Brain pericyte (primary cell): ENCODE measurements at regions not wholly inside any gene's neighbourhood (a gene's known extent, or its start where the extent isn't known, plus 50 kb on each side); places are given as distances from the start of the nearest gene placed in this dataset.

ENCODE experiments used
- DNase-seq: peaks from one replicate; pipeline ENCODE4 v3.0.0-alpha.2; 2012; ENCODE audit warnings: low read depth, low spot score

DNA sequence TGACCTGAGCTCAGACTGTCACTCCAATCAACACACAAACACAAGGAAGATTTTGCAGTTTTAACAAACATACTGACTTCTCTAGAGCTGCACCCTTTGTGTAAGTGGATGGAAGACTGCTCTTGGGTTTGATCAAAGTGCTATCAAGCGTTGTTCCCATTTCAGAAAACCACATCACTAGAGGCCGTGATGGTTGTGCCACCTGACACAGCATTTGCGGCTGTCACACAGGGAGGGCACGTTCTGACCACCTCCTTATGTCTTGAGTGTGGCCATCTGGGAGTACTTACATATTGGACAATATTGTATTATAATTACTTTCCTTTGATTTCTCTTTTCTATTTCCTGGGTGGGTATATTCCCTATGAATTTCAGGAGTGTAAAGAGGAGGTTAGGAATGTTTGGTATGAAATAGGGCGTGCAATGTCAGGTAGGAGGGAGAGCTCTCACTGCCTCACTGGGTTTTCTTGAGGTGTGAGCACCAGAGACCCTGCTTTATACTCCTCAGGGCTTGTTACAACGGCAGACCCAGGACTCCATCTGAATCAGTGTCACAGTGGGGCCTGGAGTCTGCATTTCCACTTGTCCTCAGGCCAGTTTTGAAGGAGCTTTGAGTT lies 74.3 kb downstream of the SYNE3 start:
- no peak for DNase-seq

DNA sequence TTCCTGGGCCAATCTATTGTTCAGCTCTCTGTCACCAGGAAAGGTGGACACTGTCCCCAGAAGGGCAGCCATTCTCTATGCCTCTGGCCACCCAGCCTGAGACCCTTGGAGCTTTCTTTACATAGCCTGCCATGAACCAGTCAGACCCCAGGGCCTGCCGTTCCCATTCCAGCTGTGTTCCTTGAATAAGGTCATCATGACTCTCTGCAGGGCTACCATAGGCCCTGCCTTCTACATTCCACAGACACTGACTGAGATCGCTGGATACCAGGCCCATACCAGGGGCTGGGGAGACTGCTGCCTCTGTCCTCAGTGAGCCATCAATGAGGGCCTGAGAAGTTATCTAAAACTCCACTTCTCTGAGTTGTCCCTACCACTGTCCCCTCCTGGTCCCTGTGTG lies 75.5 kb downstream of the SYNE3 start:
- no peak for DNase-seq

DNA sequence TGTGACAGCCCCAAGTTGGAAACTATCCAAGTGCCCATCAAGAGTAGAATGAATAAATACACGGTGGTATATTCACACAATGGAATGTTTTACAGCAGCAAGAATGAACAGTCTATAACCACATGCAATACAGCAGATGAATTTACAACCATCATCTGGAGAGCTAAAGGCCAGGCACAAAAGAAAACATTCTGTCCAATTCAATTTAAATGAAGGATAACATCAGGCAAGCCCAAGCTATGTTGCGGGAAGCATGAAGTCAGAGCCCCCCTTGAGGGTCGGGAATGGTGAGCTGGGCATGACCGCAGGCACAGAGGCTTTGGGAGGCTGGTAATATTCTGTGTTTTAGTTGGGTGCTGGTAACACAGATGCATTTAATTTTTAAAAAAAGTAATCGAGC lies 76.0 kb downstream of the SYNE3 start:
- no peak for DNase-seq

DNA sequence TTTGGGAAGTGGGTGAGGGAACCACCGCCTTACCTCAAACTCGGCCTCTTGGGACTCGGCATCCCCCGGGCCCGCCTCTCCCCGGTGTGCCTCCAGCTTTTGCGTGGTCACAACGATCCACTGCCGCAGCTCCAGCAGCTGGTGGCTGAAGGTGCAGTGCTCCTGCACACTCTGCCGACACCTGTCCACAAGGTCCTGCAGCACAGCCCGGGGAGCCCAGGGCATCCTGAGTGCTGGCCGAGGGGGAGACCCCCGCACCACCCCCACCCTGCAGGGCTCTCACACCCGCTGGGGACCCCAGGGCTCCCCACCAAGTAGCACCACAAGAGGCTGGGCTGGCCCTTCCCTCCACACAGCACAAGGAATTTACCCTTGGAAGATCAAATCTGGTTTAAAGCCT lies 76.6 kb downstream of the SYNE3 start:
- no peak for DNase-seq

DNA sequence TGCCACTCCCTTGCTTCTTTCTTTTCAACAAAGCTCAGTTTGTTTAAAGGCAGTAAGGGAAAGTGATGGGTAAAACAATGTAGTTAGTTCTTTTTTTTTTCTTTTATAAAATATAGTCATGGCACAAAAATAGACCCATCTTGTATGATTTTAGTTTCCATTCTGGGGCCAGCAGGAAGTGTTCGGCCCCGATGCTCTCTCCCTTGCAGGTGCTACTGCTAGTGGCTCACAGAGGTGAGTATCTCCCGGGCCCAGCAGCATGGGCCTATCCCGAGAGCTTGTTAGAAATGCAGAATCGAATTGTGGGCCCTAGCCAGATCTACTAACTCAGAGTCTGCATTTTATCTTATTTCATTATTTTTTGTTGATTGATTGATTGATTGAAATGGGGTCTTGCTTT lies 78.7 kb downstream of the SYNE3 start:
- no peak for DNase-seq

DNA sequence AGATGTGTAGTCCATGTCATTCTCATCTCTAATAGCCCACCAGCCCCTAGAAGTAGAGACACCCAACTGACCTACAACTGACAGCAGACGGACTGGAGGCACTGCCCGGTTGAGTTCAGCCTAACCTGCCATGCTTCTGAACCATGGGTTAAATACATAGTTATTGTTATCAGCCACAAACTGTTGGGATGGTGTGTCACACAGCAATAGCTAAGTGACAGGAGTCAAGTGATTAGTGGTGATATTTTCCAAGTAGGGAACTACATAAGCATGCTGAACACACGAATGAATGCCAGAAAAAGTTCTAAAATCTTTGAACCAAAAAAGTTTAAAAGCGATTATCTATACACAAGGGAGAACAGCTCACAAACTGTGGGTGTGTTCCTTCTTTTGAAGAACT lies 80.1 kb downstream of the SYNE3 start:
- no peak for DNase-seq

DNA sequence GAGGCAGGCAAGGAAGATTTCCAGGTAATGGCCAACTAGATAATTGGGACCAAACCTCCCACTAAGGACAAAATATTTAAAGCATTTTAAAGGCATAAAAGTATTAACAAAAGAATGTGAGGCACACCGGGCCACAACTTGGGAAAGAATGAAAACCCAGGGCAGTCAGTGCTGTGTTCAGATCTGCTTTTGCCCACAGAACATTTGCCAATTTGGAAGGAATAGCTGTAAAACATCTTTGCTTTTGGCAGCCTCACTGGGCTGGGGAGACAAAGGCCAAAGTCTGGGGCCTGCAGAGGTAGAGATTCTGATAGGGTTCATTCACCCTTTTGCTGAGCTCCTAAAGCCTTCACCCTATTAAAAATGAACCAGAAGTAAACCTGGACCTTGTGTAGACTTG lies 82.3 kb downstream of the SYNE3 start:
- DNase-seq = no peak

DNA sequence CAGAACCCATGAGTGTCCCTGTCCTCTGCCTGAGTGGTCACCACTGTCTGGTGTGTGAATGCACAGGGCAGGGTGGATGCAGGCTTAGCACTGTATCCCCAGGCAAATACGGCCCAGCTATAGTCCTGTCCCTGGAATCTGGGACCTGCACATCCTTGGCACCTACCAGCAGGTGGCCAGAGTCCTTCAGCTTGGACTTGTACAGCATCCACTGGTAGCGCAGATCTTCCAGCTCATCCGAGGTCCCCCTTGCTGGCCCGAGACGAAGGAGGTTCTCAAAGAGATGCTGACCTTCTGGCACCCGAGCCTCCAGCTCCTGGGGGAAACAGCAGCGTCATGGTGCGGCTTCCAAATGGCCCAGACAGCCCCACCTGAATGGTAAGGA lies 83.4 kb downstream of the SYNE3 start:
- DNase-seq = no peak

DNA sequence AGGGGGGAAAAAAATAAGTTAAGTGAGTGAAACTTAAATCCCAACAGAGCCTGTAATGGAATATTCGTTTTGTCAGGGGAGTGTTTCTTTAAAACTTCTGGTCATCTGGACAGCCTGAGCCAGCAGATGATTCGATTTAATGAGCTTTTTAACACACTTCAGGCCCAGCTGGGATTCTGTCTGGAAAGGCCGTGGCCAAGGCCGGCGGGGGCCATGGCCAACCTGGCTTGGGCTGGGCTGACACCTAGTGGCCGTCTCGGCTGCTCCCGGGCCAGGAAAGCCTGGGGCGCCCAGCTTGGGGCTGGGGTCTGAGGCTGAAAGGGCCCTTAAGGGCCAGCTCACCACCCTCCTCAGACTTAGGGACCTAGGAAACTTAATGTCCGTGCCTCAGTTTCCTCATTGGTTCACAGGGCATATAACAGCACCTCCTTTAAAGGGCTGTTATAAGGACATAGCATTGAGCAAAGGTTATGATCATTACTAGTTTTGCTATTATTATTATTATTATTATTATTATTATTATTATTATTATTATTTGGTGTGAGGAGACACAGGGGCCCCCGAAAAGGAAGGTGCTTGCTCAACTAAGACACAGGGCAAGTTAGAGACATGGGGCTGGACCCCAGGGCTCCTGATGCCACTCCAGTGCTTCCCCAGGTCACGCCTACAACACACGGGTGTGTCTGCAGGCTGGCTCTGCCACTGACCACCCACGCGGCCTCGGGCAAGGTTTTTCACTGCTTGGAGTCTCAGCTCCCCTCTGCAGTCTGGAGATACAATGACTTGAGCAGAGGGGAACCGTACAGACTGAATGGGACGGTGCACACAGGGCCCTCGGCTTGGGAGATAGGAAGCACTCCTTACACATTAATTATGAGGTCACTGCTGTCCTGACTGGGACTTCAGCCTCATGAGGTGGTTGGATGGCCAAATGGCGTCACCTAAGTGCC lies 84.0 kb downstream of the SYNE3 start:
- no peak for DNase-seq

DNA sequence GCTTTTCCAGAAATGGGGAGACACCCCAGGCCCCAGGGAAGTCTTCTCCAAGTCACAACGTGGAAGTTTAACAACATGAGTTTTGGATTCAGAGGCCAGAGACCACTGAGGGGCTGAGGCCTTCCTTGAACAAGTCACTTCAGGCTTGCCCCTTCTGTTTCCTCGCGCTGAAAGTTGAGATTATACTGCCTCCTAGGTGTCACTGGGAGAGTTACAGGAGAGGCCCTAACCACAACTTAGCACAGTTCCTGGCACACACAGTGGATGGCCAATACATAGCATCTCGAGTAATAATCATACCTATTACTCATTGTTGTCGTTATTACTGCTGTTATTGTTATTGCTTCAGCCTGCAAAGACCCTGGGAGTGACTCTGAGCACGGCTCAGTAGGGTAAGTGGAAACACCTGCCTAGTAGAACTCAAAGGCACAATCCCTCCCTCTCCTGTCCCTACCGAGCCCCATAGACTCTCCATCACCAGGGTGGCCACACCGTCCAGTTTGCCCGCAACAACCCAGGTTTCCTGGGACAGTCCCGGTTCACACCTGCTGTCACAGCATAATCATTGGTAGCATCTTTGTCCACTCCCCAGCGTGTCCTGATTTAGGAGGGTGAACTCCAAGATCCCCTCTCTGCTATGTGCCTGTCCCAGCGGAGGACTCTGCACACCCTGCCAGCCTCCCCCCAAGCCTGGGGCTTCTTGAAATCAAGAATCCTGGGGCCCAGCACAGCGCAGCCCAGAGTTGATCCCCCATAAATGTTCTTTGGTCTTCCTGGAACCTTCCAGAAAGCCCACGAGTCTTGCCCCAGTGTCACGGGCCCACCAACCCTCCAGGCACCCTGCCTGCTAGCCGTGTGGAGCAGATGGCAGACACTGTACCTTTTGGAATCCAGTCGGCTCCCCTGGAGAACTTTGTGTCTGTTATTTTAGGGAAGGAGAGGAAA lies 85.0 kb downstream of the SYNE3 start:
- no peak for DNase-seq

DNA sequence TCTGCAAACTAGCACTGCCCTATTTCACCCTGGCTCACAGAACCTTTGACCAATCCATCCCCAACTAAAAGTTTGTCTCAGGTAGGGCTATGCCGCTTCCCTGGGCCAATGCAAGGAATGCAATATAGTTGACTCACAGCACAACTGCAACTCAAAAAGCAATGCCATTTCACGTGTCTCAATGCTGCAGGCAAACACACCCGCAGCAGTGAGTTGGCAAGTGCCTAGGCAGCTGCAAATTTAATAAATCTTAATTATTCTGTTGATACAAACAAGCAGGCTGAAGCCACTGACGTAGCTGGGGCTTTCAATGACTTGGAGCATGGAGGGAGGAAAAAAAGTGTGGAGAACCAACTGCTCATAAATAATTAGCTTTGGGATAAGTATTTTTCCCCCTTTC lies 87.9 kb downstream of the SYNE3 start:
- no peak for DNase-seq

DNA sequence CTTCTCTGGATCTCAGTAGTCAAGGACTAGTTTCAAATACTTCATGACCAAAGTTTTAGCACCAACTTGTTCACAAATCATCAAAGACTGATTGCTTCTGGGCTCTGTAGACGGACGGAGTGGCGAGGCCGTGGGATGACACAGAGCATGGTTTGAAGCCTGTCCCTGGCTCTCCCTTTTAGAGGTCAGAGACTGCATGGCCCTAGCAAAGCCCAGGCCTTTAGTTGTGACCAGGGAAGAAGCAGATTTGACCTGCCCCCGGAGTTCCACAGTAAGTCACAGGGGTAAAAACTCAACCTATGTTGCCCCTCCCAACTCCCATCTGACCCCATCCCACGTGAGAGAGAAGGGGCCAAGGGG lies 90.4 kb downstream of the SYNE3 start:
- no peak for DNase-seq

DNA sequence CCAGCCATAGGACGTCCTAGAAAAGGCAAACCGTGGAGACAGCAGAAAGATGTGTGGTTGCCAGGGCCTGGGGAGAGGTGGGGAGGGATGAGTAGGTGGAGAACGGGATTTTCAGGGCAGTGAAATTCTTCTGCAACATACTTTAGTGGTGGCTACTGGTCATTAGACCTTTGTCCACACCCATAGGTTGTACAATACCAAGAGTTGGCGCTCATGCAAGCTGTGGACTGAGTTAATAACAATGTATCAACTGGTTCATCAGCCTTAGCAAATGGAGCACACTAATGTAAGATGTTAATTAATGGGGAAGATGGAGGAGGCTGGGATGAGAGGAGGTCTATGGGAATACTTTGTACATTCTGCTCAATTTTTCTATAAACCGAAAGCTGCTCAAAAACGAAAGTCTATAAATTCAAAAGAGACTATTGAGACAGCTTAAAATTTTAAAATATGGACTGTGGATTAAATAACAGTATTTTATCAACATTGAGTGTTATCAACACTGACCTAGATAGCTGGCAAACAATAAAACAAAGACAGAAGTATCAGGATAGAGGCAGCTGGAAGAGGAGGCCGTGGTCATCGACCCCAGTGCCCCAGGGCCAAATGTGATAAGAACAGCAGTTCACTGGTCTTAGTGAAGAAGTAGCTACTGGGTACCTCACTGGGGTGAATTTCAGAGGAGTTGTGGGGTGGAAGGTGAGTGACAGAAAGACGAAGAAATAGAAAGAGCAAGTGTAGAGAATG lies 90.9 kb downstream of the SYNE3 start:
- no peak for DNase-seq

DNA sequence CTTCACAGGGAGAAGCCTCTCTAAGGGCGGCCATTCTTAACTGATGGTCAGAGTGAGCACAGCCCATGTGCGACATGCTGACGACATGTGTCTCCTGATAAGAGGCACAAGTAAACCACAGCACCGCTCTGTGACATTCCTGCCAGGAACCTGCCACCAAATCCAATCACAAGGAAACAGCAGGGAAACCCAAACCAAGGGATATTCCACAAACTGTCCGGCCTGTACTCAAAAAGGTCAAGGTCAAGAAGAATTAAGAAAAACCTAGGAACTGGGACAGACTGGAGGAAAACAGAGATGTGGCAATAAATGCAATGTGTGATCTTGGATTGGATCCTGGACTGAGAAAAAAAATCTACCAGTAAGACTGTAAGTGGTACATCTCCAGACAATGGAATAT lies 91.9 kb downstream of the SYNE3 start:
- no peak for DNase-seq

DNA sequence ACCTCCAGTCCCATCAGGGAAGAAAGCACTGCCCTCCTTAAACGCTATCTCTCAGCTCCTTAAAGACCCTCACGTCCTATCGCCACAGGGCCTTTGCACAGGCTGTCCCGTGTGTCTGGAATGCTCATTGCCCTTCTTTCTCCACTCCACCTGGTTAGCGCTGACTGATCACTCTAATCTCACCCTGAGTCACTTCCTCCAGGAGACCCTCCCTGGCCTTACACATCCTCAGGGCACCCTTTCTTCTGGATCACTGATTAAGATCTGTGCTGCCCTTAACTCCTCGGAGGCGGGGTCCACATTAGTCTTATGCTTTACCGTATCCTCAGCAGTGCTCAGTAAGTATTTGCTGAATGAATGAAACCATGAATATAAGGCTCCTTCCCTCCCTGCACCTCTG lies 94.7 kb downstream of the SYNE3 start:
- no peak for DNase-seq

DNA sequence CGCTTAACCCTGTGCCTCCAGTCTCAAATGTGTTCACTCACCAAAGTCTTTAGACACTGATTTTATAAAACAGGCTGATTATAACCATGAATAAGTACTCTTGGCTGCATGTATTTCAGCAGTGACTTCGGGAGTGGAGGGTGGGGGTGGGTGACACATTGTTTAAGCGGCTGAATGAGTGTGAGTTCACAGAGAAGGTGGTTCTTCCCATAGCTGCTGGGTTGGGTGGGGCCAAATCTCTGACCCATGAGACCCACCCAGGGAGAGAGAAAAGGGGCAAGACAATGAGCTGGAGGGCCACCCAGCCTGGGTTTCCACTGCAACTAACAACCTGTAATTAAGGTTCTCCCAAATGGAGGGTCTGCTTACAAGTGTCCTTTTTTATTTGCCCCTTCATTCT lies 96.4 kb downstream of the SYNE3 start:
- no peak for DNase-seq

DNA sequence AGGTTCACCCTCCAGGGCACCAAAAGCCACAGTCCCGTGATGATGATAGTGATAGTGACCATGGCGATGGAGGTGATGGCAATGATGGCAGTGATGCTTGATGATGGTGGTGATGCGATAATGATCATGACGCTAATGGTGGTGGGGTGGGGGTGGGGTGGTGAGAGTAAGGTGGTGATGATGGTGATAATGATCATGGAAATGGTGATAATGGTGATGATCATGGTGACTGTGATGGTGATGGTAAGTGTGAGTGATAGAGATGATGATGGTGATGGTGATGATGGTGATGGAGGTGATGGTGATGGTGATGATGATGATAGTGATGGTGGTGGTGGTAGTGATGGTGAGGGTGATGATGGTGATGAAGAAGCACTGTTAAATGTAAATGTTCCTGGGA lies 96.9 kb downstream of the SYNE3 start:
- no peak for DNase-seq

DNA sequence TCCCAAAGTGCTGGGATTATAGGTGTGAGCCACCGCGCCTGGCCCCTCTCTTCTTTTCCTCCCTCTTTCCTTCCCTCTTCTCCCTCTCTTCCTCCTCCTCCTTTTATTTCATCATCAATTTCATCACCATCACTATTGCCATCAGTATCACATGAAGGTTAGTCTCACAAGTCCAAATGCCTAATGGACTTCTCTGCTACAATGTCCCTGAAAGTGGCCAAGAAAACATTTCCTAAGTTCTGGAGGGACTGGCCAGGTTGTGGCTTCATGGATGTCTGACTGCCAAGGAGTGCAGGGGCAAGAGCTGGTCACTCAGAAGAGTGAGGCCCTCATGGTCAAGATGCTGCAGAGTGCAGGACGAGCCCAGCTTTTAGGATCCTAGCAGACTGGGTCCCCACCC lies 97.6 kb downstream of the SYNE3 start:
- no peak for DNase-seq

DNA sequence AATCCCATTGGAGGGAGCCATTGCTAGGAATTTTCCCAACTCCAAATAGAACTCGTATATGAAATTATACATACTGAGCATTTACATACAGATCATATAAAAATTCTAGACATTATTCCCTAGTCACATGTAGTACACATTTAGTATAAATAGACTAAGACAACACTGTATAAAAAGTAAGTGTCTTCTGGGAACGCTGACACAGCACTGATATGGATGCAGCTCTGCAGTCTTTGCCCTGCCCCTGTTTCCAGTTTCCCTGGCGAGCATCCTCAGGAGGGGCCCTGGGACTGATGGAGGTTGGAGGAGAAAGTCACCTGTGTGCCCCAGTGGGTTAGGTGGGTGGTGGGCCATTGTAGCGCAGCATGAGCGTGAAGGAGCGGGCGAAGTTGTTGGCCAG lies 97.8 kb upstream of the CLMN start:
- DNase-seq = no peak

DNA sequence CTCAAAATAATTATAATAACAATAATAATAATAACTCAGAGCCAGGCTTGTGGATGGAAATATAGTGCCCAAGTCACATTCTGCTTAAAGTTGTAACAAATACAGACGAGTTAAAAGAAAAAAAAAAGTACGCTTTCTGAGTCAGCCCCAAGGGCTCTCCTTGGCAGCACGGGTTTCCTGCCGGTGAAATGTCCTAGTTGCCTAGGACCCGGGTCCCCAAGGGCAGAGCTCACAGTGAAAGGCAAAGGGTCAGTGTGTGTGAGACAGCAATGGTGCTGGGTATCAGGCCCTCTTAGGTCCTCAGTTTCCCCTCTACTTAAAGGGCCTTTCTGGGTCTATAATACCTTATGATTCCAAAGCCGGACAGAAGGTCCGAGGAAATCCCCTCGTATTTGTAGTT lies 96.3 kb upstream of the CLMN start:
- no peak for DNase-seq
